ENCODE measurements at regions not wholly inside any gene's neighbourhood (a gene's known extent, or its start where the extent isn't known, plus 50 kb on each side); places are given as distances from the start of the nearest gene placed in this dataset.

GRCh38 chr10:8350250-8350967 lies 295.9 kb downstream of the GATA3 start:
- H3K36me3 ChIP-seq (ENCODE audit: control insufficient read depth in 4 of 4, insufficient read depth in 3 of 4, low read depth in 1 of 4, low read length in 3 of 4), result no peaks in the 10 kb centered on the region
- H3K9ac ChIP-seq (ENCODE audit: low read depth in 1 of 2, low read length in 2 of 2), result no peak overlapping the region
- TF ChIP-seq FOXA2 (IDR thresholded peaks at IDR 0.05), result no peak
- TF ChIP-seq HNF4A (conservative IDR thresholded peaks at IDR 0.05), result no peak
- TF ChIP-seq CTCF (IDR thresholded peaks at IDR 0.05; ENCODE audit: low read depth, low read length, missing input control), result no peak
- no peak for TF ChIP-seq NR2F2 (IDR thresholded peaks at IDR 0.05)
- TF ChIP-seq RXRA (IDR thresholded peaks at IDR 0.05), result no peak
- no peak for TF ChIP-seq YY1 (IDR thresholded peaks at IDR 0.05)
- no peak for TF ChIP-seq FOXA1 (IDR thresholded peaks at IDR 0.05)
- TF ChIP-seq ATF3 (IDR thresholded peaks at IDR 0.05), result no peak
- no peak for TF ChIP-seq GABPA (IDR thresholded peaks at IDR 0.05 in 1 of 2, conservative IDR thresholded peaks at IDR 0.05 in 1 of 2)
- TF ChIP-seq TAF1 (conservative IDR thresholded peaks at IDR 0.05), result no peak
- TF ChIP-seq ZBTB33 (IDR thresholded peaks at IDR 0.05), result no peak
- TF ChIP-seq JUND (IDR thresholded peaks at IDR 0.05), result no peak
- no peak for TF ChIP-seq HNF4G (IDR thresholded peaks at IDR 0.05)
- no peak for TF ChIP-seq RAD21 (IDR thresholded peaks at IDR 0.05)
- TF ChIP-seq MAX (IDR thresholded peaks at IDR 0.05), result no peak
- no peak for TF ChIP-seq EGR1 (IDR thresholded peaks at IDR 0.05; ENCODE audit: low read depth in 2 of 2)
- TF ChIP-seq SP1 (IDR thresholded peaks at IDR 0.05), result no peak
- TF ChIP-seq REST (IDR thresholded peaks at IDR 0.05), result no peak
- WGBS, result 52% methylated on average over 5 of the region's 5 CpGs
- no peak overlapping the region for H3K4me3 ChIP-seq (ENCODE audit: low read depth in 1 of 3, low read length in 3 of 3)
- H3K4me1 ChIP-seq (ENCODE audit: control insufficient read depth in 4 of 4, insufficient read depth in 4 of 4, low read length in 3 of 4), result no peaks in the 10 kb centered on the region
- no peak for DNase-seq (ENCODE audit: low spot score)
- H3K27ac ChIP-seq (ENCODE audit: low read depth in 1 of 2, low read length in 2 of 2), result no peak overlapping the region
- H3K9me3 ChIP-seq (ENCODE audit: control insufficient read depth in 4 of 4, low read length in 3 of 4), result no peaks in the 10 kb centered on the region
- H3K27me3 ChIP-seq (ENCODE audit: control insufficient read depth in 4 of 4, insufficient read depth in 4 of 4, low read length in 3 of 4), result peaks cover 0 to 10% (median 0%) of the 10 kb centered on the region in 4 donors
